ENCODE measurements at regions not wholly inside any gene's neighbourhood (a gene's known extent, or its start where the extent isn't known, plus 50 kb on each side); places are given as distances from the start of the nearest gene placed in this dataset.
"Not testable (repeated sequence)": the region's sequence is repeated elsewhere in the genome, so short reads cannot be mapped to it uniquely, and the experiment has no call there.

GRCh38 chr5:87529486-87530076 is 116.9 kb upstream of the CCNH start:
- DNase-seq (ENCODE audit: low spot score), result no peak

- DNase-seq (ENCODE audit: low spot score), result no peak
These were observed 113.4 kb upstream of the CCNH start for GRCh38 chr5:87526131-87526530.

GRCh38 chr5:87524217-87524616 is 111.5 kb upstream of the CCNH start:
- DNase-seq (ENCODE audit: low spot score), result no peak

- not testable (repeated sequence) for DNase-seq (ENCODE audit: low spot score)
These were observed 99.0 kb upstream of the CCNH start for GRCh38 chr5:87511778-87512177.

- DNase-seq (ENCODE audit: low spot score), result no peak
These were observed 90.3 kb upstream of the CCNH start for GRCh38 chr5:87503004-87503403.

GRCh38 chr5:87499478-87500410 is 87.0 kb upstream of the CCNH start:
- DNase-seq (ENCODE audit: low spot score), result no peak
